ENCODE measurements at regions not wholly inside any gene's neighbourhood (a gene's known extent, or its start where the extent isn't known, plus 50 kb on each side); places are given as distances from the start of the nearest gene placed in this dataset.

DNA sequence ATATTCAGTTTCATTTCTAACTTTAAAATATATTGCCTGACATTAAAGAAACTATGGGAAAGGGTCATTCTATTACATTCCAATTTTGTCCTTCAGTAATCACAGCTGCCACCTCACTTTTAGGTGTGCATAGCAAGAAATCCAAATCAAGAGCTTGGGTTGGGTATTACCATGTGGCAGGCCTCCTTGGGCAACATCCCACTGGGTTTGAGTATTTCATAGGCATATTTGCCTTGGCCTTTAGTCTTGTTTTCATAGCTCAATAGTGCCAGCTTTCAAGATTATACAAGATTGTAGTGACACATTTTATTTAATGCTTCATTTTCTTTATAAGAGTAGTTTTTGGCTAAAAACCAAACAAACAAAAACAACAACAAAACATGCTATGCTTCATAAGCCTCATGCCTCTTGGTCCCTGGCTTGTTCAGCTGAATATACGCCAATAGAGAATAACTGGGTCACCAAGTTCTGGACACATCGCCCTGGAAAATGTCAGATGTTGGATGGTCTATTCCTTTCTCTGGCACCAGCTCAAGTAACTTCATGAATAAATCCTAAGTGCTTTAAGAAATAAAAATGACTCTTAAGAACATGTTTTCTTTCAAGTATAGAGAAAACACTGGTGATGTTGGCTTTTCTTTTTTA, 167.4 kb upstream of the STARD13 start:
- intact Hi-C loops (cut with micrococcal nuclease) = no loop called here
- DNase-seq (no peak), ATAC-seq (peak; percentile 82)

DNA sequence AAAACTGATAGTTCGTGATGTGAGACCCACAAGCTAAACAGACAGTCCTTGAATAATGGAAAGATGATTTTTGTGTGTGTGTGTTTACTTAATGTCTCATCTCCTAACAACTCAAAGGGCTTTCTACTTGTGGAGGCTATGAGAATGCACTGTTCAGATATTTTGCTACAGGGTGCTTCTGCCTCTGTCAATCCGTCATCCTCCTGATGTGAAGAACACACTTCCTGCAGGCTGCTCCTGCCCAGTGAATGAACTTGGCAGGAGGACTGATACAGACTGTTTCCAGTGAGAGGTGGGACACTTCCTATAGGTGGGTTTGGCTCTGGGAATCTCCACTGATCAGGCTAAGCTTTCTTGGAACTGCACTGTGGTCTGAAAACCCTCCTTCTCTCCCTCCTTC, 168.4 kb upstream of the STARD13 start:
- peak; percentile 25 for ATAC-seq
- intact Hi-C loops (cut with micrococcal nuclease) = no loop called here
- DNase-seq = no peak

DNA sequence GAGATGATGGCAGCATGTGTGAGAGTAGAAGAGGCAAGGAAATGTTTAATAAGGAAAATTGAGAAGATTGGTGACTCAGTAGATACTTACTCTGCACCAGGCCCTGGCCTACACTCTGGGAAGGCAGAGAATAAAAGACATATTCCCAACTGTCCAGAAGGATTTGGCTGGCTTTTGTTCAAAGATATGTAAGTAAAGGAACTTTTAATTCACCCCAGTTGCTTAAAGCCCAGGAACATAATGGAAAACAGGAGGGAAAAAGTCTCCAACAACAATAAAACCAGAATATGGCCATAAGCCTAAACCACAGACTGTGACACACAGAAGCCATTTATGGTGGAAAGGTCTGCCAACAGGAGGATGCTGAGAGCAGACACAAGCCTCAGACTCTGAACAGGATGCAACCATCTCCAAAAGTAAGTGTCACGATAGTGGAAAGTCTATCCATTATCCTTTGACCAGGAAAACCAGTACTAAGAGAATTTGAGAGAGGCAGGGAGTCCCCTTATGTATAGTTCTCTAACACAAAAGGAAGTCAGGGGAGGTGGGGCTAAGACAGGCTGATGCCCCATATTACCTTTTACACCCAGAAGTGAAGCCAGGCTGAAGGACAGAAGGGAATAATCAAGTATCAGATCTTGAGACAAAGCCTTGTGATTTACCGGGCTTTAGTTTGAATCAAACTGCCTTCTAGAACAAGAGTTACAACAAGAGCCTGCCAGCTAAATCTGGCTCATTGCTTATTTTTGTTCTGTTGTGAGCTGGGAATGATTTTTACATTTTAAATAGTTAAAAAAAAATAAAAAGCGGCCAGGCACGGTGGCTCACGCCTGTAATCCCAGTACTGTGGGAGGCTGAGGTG, 169.5 kb upstream of the STARD13 start:
- DNase-seq = no peak
- ATAC-seq = peak; percentile 65
- intact Hi-C loops (cut with micrococcal nuclease) = no loop called here

DNA sequence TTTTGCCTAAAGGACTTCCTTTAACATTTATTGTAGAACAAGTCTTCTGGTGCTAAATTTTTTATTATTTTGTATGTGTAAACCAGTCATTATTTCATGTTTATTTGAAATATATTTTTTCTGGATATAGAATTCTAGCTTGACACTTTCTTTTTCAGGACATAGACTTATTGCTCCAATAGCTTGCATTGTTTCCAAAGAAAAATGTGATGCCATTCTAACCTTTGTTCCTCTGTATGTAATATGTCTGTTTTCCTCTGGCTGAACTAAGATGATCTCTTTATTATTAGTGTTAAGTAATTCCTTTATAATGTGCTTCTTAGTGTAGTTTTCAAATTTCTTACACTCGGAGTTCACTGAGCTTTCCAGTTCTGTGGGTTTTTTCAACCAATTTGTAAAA, 174.1 kb upstream of the STARD13 start:
- no peak for DNase-seq
- intact Hi-C loops (cut with micrococcal nuclease) = no loop called here

DNA sequence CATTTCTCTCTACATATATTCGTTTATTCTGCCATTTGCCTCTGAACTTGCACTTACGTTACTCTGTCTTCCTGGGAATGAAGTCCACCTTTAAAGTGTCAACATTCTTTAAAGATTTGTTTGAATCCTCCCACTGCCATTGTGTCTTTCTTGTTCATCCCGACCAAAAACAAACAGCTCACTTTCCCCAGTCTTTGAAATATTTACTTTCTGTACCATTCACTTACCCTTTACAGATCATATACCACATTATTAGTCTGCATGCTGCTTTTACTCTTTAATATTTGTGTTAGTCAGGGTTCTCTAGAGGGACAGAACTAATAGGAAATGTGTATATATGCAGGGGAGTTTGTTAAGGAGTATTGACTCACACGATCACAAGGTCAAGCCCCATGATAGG, 176.6 kb upstream of the STARD13 start:
- ATAC-seq = no peak
- intact Hi-C loops (cut with micrococcal nuclease) = no loop called here
- DNase-seq = no peak

More for the DNA sequence above, 174.1 kb upstream of the STARD13 start:
- no peak for ATAC-seq

DNA sequence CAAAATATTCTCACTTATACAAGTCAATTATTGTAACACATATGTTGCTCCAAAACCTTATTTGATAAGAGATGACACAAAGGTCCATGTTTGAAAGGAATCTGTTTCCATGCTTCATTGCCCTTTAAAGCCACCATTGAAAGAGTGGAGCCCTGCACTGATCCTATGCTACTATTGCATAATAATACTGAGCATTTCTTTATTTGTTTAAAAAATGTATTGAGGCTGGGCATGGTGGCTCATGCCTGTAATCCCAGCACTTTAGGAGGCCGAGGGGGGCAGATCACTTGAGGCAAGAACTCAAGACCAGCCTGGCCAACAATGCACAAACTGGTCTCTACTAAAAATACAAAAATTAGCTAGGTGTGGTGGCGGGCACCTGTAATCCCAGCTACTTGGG, 178.8 kb upstream of the STARD13 start:
- no peak for ATAC-seq
- intact Hi-C loops (cut with micrococcal nuclease) = no loop called here
- DNase-seq = no peak

DNA sequence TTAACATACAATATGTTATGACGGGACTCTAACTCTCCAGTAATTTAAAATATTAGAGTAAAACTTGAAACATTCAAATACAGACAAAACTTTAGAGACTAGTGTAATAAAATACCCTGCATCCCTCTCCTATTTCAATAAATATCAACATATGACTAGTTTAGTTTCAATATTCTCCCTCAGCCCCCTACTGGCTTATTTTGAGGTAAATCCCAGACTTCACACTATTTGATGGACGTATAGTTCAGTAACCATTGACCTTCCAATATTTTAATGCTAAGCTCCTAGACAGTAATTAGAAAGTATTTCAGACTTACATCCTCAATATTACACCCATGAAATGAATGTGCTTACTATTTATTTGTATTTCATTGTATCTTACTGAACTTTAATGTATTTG, 180.7 kb upstream of the STARD13 start:
- DNase-seq = no peak
- ATAC-seq = no peak

DNA sequence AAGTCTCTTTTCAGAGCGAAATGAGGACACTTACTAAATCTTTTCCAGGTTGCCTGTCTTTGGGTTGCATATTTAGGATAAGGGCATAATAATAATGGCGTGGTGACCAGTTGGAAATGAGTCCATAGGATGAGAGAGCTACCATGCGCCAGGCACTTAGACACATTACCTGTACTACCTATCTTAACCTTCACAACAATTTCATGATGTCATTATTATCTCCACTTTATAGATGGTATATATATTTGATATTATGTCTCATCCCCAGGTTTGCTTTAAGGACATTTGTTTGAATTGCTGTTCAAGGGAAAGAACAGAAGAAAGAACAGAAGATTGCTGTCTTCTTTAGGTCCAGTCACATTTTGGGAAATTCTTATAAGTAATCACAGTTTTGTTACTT, 182.0 kb upstream of the STARD13 start:
- intact Hi-C loops (cut with micrococcal nuclease) = no loop called here
- no peak for ATAC-seq
- DNase-seq = no peak

More for the DNA sequence above, 180.7 kb upstream of the STARD13 start:
- intact Hi-C loops (cut with micrococcal nuclease) = no loop called here

DNA sequence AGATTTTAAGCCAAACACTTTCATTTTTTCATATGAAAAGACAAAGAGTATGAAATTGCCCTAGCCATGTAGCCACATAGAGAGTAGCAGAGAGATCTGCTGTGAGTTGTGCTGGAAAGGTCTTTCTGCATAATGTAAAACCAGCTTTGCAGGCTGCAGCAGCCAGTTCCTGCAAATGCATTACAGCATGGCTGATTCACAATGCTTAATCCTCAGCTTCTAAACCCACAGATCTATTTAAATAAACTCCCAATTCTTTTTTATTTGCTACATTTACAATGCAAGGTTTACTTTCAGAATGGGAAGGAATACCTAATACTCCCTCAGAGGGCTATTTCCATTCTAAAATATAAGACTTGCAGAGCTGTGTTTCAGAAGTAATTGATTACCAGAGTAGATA, 185.6 kb upstream of the STARD13 start:
- DNase-seq (no peak), ATAC-seq (no peak)
- intact Hi-C loops (cut with micrococcal nuclease) = no loop called here

DNA sequence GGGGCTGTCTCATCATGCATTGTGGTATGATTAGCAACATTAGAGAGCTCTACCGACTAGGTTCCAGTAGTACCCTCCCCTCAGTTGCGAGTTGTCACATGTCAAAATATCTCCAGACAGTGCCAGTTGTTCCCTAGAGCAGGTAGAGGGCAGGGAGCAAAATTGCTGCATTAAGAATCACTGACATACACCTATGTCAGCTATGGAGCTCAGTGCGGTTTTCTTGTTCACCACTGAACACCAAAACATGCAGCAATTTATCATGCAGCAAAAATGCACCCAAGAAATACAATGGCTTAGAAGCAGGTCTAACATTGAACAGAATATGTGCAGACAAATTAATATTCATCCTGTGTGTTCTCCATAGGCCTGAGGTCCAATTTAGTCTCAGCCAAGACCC, 186.9 kb upstream of the STARD13 start:
- DNase-seq = no peak
- intact Hi-C loops (cut with micrococcal nuclease) = no loop called here
- no peak for ATAC-seq

DNA sequence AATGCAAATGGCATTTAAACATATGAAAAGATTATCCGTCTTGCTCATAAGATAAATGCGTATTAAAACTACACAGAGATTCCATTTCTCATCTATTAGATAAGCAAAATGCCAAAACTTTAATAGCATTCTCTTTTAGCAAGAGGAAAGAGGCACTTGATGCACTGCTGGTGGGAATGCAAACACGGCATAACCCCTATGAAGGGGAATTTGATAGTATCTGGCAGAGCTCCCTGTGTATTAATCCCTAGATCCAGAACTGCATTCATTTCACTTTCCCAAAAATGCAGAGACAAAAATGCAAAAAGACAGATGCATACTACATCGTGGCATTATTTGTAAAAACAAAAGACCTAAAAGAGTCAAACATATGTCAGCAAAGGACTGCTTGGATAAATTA, 193.6 kb upstream of the STARD13 start:
- no peak for ATAC-seq
- no peak for DNase-seq
- intact Hi-C loops (cut with micrococcal nuclease) = no loop called here

DNA sequence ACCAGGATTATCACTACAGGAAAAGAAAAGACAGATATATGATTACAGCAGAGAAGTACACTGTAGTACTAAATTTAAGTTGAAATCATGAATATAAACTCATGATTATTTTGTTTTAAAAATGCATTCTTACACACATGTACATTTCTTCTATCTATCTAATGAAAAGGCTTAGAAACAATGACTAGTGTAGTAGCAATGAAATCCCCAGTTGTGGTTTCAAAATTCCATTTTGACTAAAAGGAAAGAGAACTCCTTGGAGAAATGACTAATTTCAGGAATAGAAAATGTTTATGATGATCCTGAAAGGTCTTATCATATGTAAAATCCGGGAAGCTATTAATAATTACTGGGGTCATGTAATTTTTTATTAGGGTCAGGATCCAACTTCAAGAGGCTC, 195.0 kb upstream of the STARD13 start:
- intact Hi-C loops (cut with micrococcal nuclease) = no loop called here
- DNase-seq = no peak
- ATAC-seq = no peak

DNA sequence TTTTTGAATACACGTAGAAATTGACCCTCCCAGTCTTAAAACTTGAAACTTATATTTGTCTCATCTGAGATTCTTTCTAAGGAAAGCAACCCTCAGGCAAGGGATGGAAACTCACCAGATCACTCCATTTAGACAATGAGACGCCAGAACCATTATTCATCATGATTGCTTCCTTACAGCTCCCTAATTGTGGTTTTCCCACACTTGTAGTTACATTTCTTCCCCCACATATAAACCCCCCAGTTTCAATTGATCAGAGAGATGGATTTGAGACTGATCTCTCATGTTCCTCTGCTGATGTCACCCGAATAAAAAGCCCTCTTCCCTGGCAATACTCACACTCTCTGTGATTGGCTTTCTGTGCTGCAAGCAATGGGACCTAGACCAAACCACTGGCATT, 197.9 kb upstream of the STARD13 start:
- ATAC-seq = no peak
- DNase-seq = no peak
- intact Hi-C loops (cut with micrococcal nuclease) = no loop called here

DNA sequence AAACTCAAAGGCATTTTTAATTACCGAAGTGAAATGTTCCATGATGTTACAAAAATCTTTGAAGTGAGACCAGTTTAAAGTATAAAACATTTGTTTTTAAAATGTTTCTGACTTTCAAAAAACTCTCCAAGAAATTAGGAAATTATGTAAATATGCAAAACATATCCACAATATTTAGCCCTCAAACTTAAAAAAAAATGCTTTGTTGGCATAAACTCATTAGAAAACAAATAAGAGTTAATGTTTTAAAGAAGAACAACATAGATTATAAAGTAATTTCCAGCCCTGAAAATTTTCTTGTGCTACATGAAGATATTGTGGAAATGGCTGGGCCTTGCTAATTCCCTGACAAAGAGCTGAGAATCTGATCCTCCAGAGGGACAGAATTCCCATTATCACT, 199.7 kb upstream of the STARD13 start:
- no peak for DNase-seq
- intact Hi-C loops (cut with micrococcal nuclease) = no loop called here
- ATAC-seq = no peak

DNA sequence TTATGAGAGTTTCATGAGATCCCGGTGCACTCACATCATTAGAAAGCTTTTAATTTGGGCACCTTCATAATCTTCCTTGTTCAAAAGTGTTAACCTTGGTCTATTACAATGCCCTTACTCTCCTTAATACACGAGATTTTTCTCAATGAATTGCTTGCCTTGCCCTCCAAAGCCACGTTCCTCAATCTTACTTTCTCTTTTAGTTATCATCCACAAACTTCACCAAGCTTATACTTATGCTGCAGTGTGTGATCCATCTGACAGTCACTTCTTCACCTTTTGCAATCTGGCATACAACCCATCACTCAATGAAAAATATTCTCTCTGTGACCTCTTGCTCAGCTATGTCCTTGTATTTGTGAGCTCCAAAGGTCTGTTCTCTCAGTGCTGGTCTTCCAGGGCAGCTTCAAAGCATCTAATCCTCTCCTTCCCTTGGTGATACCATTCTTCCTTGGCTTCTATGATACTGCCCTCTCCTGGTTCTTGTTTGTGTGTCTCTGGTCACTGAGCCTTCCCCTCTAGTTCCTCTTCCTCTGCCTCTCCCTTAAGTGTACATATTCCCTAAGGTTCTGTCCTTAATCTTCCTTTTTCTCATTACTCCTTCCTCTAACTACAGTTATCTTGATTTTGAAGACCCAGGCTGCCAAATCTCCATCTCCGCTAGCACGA, 202.2 kb upstream of the STARD13 start:
- DNase-seq (no peak), ATAC-seq (peak; percentile 91)
- intact Hi-C loops (cut with micrococcal nuclease) = no loop called here

DNA sequence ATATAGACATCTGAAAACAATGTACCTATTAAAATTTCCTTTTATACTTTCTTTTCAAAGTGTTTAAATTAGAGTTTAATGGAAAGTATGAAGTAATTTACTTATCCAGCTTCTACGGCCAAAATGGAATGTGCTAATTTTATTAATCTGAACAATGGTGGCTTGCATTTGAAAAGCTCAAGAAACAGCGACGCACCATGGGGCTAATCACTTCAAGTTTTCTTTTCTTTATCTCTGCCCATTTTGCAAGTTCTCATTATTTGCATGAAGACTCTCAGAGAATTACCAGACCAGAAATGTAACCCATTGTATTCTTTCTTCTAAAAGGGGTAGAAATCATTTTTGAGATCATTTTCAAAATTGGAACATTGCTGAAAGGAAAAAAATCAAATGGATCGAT, 204.0 kb upstream of the STARD13 start:
- DNase-seq = no peak
- ATAC-seq = no peak
- intact Hi-C loops (cut with micrococcal nuclease) = no loop called here

DNA sequence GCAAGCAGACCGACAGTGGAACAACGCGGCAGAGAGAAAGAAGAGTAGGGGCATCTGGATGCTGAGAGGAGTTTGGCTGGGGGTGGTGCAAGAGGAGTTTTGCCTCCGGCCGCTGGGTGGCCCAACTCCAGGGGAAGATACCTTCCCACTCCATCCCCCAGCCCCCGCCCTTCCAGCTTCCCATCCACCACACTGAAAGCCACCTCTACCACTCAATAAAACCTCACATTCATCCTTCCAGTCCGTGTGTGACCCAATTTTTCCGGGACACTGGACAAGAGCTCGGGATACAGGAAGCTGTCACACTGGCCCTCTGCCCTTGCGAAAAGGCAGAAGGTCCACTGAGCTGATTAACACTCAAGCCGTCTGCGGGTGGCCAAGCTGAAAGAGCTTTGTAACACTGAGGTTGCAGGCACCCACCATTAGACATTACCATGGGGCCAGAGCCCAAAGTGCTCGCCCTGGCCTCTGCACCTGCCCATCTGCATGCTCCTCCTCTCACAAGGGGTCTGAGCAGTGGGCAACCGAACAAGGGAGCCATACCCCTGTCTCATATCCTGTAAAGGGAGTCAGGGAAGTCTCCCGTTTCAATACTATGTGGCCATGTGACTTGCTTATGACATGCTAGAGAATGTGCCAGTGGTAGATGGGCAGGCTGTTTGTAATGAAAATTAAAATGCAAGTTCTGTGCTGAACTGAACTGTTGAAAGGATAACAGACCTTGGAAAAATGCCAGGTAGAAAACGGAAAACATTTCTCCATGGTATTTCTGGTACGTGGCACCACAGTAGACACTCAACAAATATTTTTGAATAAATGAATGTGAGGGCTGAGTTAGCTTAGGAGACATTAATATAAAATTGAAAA, 205.1 kb upstream of the STARD13 start:
- intact Hi-C loops (cut with micrococcal nuclease) = no loop called here
- DNase-seq = no peak
- ATAC-seq = no peak

DNA sequence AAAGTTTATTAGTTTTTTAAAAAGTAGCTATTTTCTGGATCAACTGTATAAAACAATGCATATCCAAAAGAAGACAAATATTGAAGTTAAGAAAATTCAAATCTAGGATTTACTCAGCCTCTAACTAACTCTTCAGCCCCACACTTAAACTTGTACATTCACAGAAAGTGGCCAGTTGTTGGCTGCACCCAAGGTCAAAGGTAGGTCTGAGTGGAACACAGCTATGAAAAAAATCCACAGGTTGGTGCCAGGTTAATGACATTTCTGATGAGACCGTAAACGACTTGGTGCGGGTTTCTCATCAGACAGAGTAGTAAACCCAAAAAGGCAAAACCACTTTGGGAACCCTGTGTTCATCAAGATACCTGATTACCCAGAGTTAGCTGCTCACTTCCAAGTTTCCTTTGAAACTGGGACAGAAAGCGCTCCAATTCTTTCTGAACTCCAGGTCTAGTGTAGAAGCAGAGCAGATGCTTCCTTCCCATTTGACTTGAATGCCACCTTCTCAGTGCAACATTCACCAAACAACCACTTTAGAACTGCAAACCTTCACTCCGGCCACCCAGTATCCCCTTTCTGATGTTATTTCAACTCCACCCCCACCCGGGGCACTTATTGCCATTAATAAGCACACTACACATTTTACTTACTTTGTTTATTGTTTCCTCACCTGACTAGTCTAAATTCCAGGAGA, 208.3 kb upstream of the STARD13 start:
- intact Hi-C loops (cut with micrococcal nuclease) = no loop called here
- no peak for ATAC-seq
- DNase-seq = no peak

DNA sequence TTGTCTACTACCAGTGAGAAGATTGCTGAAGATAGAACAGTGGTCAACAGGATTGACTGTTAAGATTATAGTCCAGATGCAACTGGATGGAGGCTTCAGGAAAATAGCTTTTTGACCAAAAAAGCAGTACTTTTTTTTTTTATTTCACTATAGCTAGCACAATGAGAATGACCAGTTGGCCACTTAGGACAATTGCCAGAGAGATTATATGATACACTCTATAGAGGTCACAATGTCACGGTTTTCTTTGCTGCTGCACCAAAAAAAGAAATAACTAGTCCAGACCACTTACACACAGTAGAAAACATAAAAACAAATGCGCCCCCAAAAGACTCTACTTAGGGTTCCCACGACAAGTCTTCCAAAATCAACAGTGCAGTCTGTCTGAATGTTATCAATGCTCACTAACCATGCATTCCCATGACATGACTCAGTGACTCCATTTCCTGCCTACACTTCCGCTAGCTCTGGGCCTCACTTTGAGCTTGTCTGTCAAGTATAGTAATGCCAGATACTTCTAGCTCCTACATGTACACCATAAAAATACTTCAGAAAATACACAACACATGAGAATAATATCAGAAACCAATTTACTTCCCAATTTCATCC, 209.1 kb upstream of the STARD13 start:
- ATAC-seq = peak; percentile 85
- DNase-seq = no peak
- intact Hi-C loops (cut with micrococcal nuclease) = no loop called here
